ENCODE measurements at regions not wholly inside any gene's neighbourhood (a gene's known extent, or its start where the extent isn't known, plus 50 kb on each side); places are given as distances from the start of the nearest gene placed in this dataset.

DNA sequence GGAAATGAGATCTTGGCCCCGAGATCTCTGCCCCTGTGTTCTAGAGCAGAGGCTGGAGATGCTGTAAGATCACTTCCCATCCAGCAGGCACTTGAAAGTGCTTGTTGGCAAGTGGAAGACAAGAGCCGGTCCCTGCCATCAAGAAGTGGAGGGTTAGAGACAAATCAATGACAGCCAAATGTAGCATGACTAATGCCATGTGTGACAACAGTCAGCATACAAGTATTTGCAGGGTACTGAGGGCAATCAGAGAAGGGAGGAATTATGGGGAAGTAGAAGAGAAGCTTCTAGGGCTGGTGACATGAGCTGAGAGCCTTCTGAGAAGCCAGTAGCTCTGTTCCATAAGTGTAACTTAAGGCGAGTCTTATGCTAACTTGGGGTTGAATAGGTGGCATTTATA is 58.6 kb downstream of the TMEM17 start:
- in situ Hi-C loops (cut with MboI; ENCODE audit: low pct_unique_long_range_greater_than_20kb, low sequenced_read_pairs, unreplicated experiment): no loop called here
- DNase-seq (ENCODE audit: low spot score): no peak
- TF ChIP-seq, protein P1, sequence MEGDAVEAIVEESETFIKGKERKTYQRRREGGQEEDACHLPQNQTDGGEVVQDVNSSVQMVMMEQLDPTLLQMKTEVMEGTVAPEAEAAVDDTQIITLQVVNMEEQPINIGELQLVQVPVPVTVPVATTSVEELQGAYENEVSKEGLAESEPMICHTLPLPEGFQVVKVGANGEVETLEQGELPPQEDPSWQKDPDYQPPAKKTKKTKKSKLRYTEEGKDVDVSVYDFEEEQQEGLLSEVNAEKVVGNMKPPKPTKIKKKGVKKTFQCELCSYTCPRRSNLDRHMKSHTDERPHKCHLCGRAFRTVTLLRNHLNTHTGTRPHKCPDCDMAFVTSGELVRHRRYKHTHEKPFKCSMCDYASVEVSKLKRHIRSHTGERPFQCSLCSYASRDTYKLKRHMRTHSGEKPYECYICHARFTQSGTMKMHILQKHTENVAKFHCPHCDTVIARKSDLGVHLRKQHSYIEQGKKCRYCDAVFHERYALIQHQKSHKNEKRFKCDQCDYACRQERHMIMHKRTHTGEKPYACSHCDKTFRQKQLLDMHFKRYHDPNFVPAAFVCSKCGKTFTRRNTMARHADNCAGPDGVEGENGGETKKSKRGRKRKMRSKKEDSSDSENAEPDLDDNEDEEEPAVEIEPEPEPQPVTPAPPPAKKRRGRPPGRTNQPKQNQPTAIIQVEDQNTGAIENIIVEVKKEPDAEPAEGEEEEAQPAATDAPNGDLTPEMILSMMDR (IDR thresholded peaks at IDR 0.05; ENCODE audit: extremely low read depth, insufficient read depth, missing control alignments): no peak

DNA sequence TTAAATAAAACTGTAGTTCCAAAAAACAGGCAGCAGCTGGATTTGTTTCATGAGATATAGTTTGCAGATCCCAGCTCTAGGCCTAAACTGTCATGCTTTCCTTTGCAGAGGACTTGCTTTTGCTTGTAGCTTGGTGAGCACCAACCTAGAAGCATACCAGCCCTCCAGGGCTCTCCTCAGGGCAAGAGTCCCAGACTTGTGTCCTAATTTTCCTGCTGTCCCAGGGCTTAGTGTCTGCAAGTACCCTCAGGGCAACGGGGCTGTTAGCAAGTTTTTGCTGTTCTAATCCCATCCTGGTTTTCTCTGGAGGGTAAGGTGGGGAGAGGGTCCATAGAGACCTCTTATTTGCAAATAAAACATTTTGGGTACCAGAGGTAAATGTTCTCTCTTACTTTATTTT is 59.5 kb downstream of the TMEM17 start:
- in situ Hi-C loops (cut with MboI; ENCODE audit: low pct_unique_long_range_greater_than_20kb, low sequenced_read_pairs, unreplicated experiment): no loop called here
- no peak for DNase-seq (ENCODE audit: low spot score)
- TF ChIP-seq, protein P1 (IDR thresholded peaks at IDR 0.05; ENCODE audit: extremely low read depth, insufficient read depth, missing control alignments): no peak

DNA sequence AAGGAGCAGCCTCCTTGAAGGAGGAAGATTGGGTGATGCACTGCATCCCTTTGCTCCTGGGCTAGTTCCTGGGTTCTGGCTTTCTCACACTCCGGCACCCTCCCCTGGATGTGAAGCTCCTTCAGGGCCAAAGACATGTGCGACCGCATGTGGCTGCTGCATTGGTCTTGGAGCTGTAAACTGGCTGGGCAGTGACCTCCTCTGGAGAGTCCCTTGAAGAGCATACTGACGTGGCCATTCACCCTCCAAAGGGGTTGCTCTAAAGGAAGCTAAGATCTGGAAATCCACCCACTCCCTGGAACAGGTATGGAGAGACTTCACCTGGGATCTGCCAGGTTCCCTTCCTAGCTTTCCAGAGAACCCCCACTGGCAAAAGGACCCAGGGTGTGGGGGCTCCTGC is 62.1 kb downstream of the TMEM17 start:
- in situ Hi-C loops (cut with MboI; ENCODE audit: low pct_unique_long_range_greater_than_20kb, low sequenced_read_pairs, unreplicated experiment): no loop called here

DNA sequence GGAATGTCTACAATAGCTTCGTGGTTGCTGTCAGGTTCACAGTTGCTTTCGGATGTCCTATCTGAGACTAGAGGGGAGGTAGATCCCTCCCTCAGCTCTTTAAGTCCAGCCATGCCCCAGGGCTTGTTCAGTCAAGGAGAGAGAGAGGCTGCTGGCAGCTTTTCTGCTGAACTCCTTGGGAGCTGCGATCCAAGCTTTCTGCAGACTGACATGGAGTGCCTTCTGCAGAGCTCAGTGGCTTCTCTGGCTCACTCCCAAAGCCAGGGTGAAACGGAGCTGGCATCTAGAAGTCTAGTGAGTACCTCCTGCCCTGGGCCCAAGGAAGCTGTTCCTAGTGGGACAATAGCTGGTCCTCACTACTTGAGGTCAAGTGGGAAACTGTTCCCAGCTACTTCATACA is 62.5 kb downstream of the TMEM17 start:
- TF ChIP-seq, protein P1 (IDR thresholded peaks at IDR 0.05; ENCODE audit: extremely low read depth, insufficient read depth, missing control alignments): no peak
- DNase-seq (ENCODE audit: low spot score): no peak
- in situ Hi-C loops (cut with MboI; ENCODE audit: low pct_unique_long_range_greater_than_20kb, low sequenced_read_pairs, unreplicated experiment): no loop called here

More for the DNA sequence above, 62.1 kb downstream of the TMEM17 start:
- DNase-seq (ENCODE audit: low spot score): no peak
- TF ChIP-seq, protein P1 (IDR thresholded peaks at IDR 0.05; ENCODE audit: extremely low read depth, insufficient read depth, missing control alignments): no peak

DNA sequence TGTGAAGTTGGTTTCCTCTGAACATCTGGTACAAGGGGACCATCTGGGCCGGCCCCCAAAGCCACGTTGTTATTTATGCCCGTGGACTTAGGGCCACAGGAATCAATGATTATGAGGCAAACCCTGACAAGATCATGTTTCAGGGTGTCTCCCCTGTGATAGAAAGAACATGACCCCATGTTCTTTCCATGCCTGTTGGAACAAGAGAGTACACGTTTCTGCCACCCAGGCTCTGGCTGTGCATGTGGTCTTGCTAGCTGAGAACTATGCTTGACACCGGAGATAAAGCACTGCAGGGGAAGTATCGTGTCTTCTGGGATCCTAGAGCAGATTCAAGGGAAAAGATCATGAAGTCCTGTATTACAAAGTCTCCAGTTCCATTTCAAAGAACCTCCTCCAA is 64.2 kb downstream of the TMEM17 start:
- DNase-seq (ENCODE audit: low spot score): no peak
- TF ChIP-seq, protein P1 (IDR thresholded peaks at IDR 0.05; ENCODE audit: extremely low read depth, insufficient read depth, missing control alignments): no peak
- in situ Hi-C loops (cut with MboI; ENCODE audit: low pct_unique_long_range_greater_than_20kb, low sequenced_read_pairs, unreplicated experiment): no loop called here

DNA sequence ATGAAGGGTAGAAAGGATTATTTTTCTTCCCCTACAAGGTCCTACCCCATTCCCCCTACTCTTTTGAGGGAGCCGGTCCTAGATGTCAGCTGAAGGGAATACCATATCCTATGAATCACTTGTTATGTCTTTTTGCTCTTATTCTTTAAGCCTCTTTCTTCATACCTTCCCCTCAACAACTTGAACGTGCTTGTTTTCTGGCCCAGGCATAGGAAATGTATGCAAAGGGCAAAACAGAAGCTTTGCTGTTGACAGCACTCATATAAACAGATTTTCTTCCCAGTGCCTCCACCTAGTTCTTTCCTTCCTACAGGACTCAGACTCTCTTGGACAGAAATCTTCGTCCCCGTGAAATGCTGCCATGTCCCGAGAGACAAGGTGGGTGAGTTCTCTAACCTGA is 64.6 kb downstream of the TMEM17 start:
- in situ Hi-C loops (cut with MboI; ENCODE audit: low pct_unique_long_range_greater_than_20kb, low sequenced_read_pairs, unreplicated experiment): no loop called here
- TF ChIP-seq, protein P1 (IDR thresholded peaks at IDR 0.05; ENCODE audit: extremely low read depth, insufficient read depth, missing control alignments): no peak

More for the DNA sequence above, 64.6 kb downstream of the TMEM17 start:
- no peak for DNase-seq (ENCODE audit: low spot score)

All from GM13977 (cell line).